Upper lobe of left lung (tissue), 4 donors: ENCODE measurements at regions not wholly inside any gene's neighbourhood (a gene's known extent, or its start where the extent isn't known, plus 50 kb on each side); places are given as distances from the start of the nearest gene placed in this dataset.

Experiments used
- EP300 ChIP-seq, 4 donors: sonication (generic); formaldehyde crosslinking; IDR thresholded peaks; one replicate each; pipeline ENCODE4 v1.5.1; 2017; ENCODE audit warnings: antibody characterized with exemption in 4 of 4, control low read depth in 2 of 4
- POLR2A ChIP-seq, 4 donors: fragments of 450-650 bp; IDR thresholded peaks; one replicate each; pipeline ENCODE4 v1.5.1; 2016 to 2017; ENCODE audit warnings: antibody characterized with exemption in 4 of 4, mild to moderate bottlenecking in 2 of 4
- TF ChIP-seq, protein P1 (sequence below), 6 experiments: fragments of 450-650 bp in 4 of 6; fragments of 200-600 bp in 2 of 6; sonication (generic) in 2 of 6; IDR thresholded peaks; one replicate each; pipeline ENCODE4 v1.5.1; 2016 to 2019; ENCODE audit warnings: antibody characterized with exemption in 6 of 6

DNA sequence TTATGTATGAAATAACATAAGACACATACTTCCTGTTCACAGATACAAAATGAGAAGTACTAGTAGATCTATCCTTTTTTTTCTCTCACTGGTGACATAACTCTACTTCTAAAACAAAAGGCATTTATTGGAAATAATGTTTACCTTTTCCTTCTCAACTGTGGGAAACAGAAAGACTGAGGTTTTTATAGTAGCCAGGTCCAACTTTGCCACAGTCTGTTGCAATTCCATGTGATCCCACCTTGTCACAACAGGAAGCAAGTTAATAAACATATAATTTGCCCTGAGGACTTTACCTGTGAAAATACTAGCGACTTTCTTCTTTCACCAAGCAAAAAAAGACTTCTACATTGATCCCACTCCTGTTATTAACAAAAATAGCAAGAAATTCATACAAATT is 475.8 kb downstream of the PDGFC start:
- TF ChIP-seq POLR2A (IDR thresholded peaks at IDR 0.05) (no peak), EP300 (IDR thresholded peaks at IDR 0.05) (no peak)
- TF ChIP-seq, protein P1, sequence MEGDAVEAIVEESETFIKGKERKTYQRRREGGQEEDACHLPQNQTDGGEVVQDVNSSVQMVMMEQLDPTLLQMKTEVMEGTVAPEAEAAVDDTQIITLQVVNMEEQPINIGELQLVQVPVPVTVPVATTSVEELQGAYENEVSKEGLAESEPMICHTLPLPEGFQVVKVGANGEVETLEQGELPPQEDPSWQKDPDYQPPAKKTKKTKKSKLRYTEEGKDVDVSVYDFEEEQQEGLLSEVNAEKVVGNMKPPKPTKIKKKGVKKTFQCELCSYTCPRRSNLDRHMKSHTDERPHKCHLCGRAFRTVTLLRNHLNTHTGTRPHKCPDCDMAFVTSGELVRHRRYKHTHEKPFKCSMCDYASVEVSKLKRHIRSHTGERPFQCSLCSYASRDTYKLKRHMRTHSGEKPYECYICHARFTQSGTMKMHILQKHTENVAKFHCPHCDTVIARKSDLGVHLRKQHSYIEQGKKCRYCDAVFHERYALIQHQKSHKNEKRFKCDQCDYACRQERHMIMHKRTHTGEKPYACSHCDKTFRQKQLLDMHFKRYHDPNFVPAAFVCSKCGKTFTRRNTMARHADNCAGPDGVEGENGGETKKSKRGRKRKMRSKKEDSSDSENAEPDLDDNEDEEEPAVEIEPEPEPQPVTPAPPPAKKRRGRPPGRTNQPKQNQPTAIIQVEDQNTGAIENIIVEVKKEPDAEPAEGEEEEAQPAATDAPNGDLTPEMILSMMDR (IDR thresholded peaks at IDR 0.05): no peak
